ENCODE measurements at regions not wholly inside any gene's neighbourhood (a gene's known extent, or its start where the extent isn't known, plus 50 kb on each side); places are given as distances from the start of the nearest gene placed in this dataset.

DNA sequence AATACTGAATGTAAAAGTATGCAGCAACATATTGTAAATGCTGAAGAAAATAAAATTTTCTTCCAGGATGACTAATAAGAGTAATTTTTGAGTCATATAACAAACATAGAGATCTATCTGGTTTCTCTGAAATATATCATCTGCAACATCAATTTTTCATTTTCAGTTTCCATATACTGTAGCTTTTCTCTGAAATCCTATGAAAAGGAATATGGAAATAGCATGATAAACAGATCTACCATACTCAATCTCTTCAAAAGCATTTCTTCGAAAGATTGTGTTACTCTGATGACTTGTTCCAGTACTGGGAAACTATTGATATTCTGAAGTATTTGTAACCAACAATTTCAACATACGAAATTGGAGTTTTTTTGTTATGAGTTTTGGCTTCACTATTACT, 1156.7 kb downstream of the FAM133A start:
- TF ChIP-seq ZBTB7A (IDR thresholded peaks at IDR 0.05; ENCODE audit: low read depth) (no peak), CREB1 (IDR thresholded peaks at IDR 0.05; ENCODE audit: low read depth) (no peak), NFIC (IDR thresholded peaks at IDR 0.05) (no peak), YY1 (IDR thresholded peaks at IDR 0.05; ENCODE audit: low read depth) (no peak), CEBPB (IDR thresholded peaks at IDR 0.05) (no peak), TAF1 (IDR thresholded peaks at IDR 0.05; ENCODE audit: low read depth) (no peak)

DNA sequence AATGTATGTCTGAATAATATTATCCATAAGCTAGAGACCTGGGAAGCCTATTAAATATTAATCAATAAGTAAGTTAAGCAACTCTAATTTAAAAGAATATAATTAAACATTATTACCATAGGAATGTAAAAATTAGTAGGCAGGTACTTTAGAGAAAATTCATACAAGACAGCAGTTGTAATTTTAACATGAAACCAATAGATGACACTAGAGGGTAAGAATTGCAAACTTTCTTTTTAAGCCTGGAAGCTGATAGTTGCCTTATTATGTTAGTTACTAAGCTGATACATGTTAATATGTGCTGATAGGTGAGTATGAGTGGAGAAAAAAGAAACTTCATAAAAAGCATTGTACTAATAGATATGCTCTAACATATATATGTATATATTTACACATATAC, 1157.4 kb downstream of the FAM133A start:
- TF ChIP-seq YY1 (IDR thresholded peaks at IDR 0.05; ENCODE audit: low read depth) (no peak), RAD21 (IDR thresholded peaks at IDR 0.05; ENCODE audit: low read depth) (peak; percentile 58)

DNA sequence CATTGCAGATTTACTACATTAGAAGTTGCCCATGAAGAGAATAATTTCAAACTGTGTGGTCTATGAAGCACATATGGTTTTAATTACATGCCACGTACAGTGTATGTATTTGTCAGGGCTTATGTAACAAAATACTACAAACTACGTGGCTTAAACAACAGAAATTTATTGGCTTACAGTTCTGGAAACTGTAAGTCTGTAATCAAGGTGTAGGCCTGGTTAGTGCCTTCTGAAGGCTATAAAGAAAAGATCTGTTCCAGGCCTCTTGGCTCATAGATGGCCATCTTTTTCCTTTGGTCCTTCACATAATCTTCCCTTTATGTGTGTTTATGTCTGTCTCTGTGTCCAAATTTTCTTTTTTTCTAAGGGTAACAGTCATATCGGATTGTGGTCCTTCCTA, 1160.2 kb downstream of the FAM133A start:
- TF ChIP-seq TCF12 (IDR thresholded peaks at IDR 0.05; ENCODE audit: low read depth): no peak
- no peak for TF ChIP-seq TEAD4 (IDR thresholded peaks at IDR 0.05)

DNA sequence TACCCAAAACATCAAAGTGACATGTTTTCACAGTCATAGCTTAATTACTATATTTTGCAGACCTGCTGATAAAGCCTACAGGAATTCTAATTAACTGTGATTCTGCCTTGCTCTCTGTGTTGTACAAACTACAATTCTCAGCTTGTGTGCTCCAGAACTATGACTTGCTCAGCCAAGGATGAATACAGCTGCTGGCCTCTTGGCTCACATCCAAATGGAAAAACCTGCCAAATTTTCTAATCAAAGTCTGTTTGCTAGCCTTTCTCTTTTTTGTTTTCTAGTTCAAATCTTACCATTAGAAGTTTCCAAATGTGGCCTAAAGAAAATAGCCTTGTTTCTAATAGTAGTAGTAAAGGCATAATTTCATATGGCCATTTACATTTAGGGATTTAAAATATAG, 1176.8 kb downstream of the FAM133A start:
- TF ChIP-seq TEAD4 (IDR thresholded peaks at IDR 0.05): no peak
- no peak for TF ChIP-seq CREB1 (IDR thresholded peaks at IDR 0.05; ENCODE audit: low read depth)
- no peak for TF ChIP-seq EGR1 (IDR thresholded peaks at IDR 0.05)
- TF ChIP-seq, protein P1, sequence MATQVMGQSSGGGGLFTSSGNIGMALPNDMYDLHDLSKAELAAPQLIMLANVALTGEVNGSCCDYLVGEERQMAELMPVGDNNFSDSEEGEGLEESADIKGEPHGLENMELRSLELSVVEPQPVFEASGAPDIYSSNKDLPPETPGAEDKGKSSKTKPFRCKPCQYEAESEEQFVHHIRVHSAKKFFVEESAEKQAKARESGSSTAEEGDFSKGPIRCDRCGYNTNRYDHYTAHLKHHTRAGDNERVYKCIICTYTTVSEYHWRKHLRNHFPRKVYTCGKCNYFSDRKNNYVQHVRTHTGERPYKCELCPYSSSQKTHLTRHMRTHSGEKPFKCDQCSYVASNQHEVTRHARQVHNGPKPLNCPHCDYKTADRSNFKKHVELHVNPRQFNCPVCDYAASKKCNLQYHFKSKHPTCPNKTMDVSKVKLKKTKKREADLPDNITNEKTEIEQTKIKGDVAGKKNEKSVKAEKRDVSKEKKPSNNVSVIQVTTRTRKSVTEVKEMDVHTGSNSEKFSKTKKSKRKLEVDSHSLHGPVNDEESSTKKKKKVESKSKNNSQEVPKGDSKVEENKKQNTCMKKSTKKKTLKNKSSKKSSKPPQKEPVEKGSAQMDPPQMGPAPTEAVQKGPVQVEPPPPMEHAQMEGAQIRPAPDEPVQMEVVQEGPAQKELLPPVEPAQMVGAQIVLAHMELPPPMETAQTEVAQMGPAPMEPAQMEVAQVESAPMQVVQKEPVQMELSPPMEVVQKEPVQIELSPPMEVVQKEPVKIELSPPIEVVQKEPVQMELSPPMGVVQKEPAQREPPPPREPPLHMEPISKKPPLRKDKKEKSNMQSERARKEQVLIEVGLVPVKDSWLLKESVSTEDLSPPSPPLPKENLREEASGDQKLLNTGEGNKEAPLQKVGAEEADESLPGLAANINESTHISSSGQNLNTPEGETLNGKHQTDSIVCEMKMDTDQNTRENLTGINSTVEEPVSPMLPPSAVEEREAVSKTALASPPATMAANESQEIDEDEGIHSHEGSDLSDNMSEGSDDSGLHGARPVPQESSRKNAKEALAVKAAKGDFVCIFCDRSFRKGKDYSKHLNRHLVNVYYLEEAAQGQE (IDR thresholded peaks at IDR 0.05; ENCODE audit: low read depth): no peak
- no peak for TF ChIP-seq FOXM1 (IDR thresholded peaks at IDR 0.05; ENCODE audit: borderline replicate concordance, low read depth)
- TF ChIP-seq NFIC (IDR thresholded peaks at IDR 0.05): peak; percentile 43; the same call in 1 of the 2 replicates
- TF ChIP-seq CEBPB (IDR thresholded peaks at IDR 0.05): no peak

DNA sequence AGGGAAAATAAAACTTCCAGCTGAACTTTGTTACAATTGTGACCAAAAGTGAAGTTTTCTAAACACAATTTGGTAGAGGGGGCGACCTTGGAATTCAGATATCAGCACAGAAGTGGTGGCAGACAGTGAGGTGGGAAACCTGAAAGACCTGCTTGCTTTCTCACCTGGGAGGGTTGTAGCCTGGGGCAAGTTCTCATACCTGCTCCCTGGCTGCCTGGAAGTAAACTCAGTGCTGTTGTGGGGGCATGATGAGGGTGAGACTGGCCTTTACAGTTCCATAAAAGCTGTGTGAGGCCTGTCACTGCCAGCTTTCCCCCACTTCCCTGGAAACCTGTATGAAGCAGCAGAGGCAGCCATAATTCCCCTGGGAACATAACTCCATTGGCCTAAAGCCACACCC, 1180.2 kb downstream of the FAM133A start:
- TF ChIP-seq TCF12 (IDR thresholded peaks at IDR 0.05; ENCODE audit: low read depth): no peak
- TF ChIP-seq, protein P1 (IDR thresholded peaks at IDR 0.05; ENCODE audit: low read depth): no peak
- TF ChIP-seq, protein P2, sequence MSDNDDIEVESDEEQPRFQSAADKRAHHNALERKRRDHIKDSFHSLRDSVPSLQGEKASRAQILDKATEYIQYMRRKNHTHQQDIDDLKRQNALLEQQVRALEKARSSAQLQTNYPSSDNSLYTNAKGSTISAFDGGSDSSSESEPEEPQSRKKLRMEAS (IDR thresholded peaks at IDR 0.05): no peak
- TF ChIP-seq CEBPB (IDR thresholded peaks at IDR 0.05): no peak
- no peak for TF ChIP-seq TAF1 (IDR thresholded peaks at IDR 0.05; ENCODE audit: low read depth)
- no peak for TF ChIP-seq YY1 (IDR thresholded peaks at IDR 0.05; ENCODE audit: low read depth)
- no peak for TF ChIP-seq NFIC (IDR thresholded peaks at IDR 0.05)

DNA sequence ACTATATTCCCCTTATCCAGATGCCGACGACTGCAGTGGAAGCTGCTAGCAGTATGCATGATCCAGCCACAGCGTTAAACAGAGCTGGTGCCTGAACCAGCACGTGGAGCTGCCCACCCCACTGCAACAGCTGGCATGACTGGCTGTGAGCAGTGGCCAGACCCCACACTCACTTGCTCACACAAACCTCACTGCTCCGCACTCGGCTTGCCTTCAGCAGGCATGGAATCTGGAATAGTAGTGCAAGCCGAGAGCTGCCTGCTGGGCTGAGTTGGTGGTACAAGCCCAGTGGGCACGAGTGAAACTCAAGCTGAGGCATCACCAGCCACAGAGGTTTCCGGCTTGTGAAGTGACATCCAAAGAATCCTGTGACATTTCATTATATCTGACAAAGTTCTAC, 1197.6 kb downstream of the FAM133A start:
- TF ChIP-seq EGR1 (IDR thresholded peaks at IDR 0.05): no peak
- TF ChIP-seq CEBPB (IDR thresholded peaks at IDR 0.05): no peak
- no peak for TF ChIP-seq EP300 (IDR thresholded peaks at IDR 0.05; ENCODE audit: borderline replicate concordance)
- TF ChIP-seq CREB1 (IDR thresholded peaks at IDR 0.05; ENCODE audit: low read depth): no peak

DNA sequence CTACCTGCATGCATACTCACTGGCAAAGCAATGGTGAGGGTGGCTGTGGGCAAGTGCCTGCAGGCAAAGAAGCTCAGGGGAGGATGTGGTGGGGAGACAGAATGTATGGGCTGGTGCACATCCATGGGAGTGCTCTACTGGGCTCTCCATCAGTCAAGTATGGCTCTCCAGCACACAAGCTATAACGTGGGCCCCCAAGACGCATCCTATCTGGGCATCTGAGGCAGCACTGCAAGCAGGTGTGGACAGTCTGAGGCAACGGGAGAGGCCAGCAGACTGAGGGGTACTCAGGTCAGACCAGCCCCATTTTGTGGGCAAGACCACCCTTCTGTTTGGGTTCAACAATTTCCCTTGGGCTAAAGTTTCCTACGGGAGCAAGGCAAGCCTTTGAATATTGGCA, 1227.8 kb downstream of the FAM133A start:
- TF ChIP-seq EP300 (IDR thresholded peaks at IDR 0.05; ENCODE audit: borderline replicate concordance): no peak
- TF ChIP-seq, protein P1 (IDR thresholded peaks at IDR 0.05; ENCODE audit: low read depth): no peak
- TF ChIP-seq, protein P3, sequence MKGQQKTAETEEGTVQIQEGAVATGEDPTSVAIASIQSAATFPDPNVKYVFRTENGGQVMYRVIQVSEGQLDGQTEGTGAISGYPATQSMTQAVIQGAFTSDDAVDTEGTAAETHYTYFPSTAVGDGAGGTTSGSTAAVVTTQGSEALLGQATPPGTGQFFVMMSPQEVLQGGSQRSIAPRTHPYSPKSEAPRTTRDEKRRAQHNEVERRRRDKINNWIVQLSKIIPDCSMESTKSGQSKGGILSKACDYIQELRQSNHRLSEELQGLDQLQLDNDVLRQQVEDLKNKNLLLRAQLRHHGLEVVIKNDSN (IDR thresholded peaks at IDR 0.05): no peak
- TF ChIP-seq TAF1 (IDR thresholded peaks at IDR 0.05; ENCODE audit: low read depth): no peak
- TF ChIP-seq TEAD4 (IDR thresholded peaks at IDR 0.05): no peak
- no peak for TF ChIP-seq EGR1 (IDR thresholded peaks at IDR 0.05)
- TF ChIP-seq TCF12 (IDR thresholded peaks at IDR 0.05; ENCODE audit: low read depth): no peak
- TF ChIP-seq CREB1 (IDR thresholded peaks at IDR 0.05; ENCODE audit: low read depth): no peak
